ENCODE measurements at regions not wholly inside any gene's neighbourhood (a gene's known extent, or its start where the extent isn't known, plus 50 kb on each side); places are given as distances from the start of the nearest gene placed in this dataset.
"Not testable (repeated sequence)": the region's sequence is repeated elsewhere in the genome, so short reads cannot be mapped to it uniquely, and the experiment has no call there.

DNA sequence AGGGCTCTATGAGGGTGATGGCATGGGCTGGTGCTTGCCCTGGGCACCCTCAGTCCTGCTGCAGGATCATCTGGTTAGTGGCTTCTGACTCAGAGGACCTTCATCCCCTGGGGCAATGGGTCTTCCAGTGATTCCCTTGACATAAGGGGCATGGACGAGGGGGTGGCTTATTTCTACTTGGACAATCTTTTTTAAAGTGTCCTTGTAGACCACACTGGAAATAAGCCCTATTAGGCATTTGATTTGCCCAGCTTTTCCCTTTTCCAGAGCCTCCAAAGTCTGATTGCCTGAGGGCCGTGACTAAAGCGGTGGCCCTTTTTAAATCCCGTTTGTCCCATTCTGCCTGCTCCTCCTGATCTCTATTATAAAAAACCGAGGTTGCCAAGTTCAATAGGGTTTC, 251.2 kb upstream of the CNR1 start:
- DNase-seq; H3K27ac ChIP-seq; H3K27me3 ChIP-seq; H3K9me3 ChIP-seq; H3K4me3 ChIP-seq; intact Hi-C loops (cut with DNase I; ENCODE audit: low total_unique reads); H3K4me1 ChIP-seq; H3K36me3 ChIP-seq: not testable (repeated sequence)

DNA sequence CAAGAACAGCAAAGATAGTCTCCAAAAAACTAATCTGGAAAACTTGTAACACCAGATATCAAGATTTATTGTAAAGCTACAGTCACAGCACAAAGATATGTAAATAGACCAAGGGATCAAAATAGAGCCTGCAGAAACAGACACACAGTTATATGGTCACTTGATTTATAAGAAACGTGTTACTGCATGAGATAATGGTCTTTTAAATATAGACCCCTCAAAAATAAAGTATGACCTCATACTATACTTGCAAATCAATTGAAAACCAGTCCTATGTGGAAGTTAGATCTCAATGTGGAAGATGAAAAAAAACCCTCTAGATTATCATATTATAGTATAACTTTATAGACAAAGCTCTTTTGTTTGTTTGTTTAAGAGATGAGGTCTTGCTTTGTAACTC, 247.3 kb upstream of the CNR1 start:
- no peaks in the 10 kb centered on the region for H3K27me3 ChIP-seq
- H3K4me3 ChIP-seq: no peak overlapping the region
- no peaks in the 10 kb centered on the region for H3K4me1 ChIP-seq
- H3K36me3 ChIP-seq: no peaks in the 10 kb centered on the region
- TF ChIP-seq, protein P1, sequence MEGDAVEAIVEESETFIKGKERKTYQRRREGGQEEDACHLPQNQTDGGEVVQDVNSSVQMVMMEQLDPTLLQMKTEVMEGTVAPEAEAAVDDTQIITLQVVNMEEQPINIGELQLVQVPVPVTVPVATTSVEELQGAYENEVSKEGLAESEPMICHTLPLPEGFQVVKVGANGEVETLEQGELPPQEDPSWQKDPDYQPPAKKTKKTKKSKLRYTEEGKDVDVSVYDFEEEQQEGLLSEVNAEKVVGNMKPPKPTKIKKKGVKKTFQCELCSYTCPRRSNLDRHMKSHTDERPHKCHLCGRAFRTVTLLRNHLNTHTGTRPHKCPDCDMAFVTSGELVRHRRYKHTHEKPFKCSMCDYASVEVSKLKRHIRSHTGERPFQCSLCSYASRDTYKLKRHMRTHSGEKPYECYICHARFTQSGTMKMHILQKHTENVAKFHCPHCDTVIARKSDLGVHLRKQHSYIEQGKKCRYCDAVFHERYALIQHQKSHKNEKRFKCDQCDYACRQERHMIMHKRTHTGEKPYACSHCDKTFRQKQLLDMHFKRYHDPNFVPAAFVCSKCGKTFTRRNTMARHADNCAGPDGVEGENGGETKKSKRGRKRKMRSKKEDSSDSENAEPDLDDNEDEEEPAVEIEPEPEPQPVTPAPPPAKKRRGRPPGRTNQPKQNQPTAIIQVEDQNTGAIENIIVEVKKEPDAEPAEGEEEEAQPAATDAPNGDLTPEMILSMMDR (IDR thresholded peaks at IDR 0.05): no peak
- no peak overlapping the region for H3K27ac ChIP-seq
- intact Hi-C loops (cut with DNase I; ENCODE audit: low total_unique reads): no loop called here
- no peaks in the 10 kb centered on the region for H3K9me3 ChIP-seq
- no peak for DNase-seq

DNA sequence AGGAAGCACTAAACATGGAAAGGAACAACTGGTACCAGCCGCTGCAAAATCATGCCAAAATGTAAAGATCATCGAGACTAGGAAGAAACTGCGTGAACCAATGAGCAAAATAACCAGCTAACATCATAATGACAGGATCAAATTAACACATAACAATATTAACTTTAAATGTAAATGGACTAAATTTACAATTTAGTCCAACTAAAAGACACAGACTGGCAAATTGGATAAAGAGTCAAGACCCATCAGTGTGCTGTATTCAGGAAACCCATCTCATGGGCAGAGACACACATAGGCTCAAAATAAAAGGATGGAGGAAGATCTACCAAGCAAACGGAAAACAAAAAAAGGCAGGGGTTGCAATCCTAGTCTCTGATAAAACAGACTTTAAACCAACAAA, 242.2 kb upstream of the CNR1 start:
- DNase-seq; H3K36me3 ChIP-seq; H3K4me3 ChIP-seq; intact Hi-C loops (cut with DNase I; ENCODE audit: low total_unique reads); H3K9me3 ChIP-seq; H3K4me1 ChIP-seq; H3K27me3 ChIP-seq; H3K27ac ChIP-seq: not testable (repeated sequence)

DNA sequence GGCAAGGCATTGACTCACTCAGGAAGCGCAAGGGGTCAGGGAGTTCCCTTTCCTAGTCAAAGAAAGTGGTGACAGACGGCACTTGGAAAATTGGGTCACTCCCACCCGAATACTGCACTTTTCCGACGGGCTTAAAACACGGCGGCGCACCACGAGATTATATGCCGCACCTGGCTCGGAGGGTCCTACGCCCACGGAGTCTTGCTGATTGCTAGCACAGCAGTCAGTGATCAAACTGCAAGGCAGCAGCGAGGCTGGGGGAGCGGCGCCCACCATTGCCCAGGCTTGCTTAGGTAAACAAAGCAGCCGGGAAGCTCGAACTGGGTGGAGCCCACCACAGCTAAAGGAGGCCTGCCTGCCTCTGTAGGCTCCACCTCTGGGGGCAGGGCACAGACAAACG, 240.5 kb upstream of the CNR1 start:
- H3K9me3 ChIP-seq; H3K36me3 ChIP-seq; intact Hi-C loops (cut with DNase I; ENCODE audit: low total_unique reads); H3K27ac ChIP-seq; DNase-seq; H3K4me3 ChIP-seq; H3K27me3 ChIP-seq; H3K4me1 ChIP-seq: not testable (repeated sequence)

DNA sequence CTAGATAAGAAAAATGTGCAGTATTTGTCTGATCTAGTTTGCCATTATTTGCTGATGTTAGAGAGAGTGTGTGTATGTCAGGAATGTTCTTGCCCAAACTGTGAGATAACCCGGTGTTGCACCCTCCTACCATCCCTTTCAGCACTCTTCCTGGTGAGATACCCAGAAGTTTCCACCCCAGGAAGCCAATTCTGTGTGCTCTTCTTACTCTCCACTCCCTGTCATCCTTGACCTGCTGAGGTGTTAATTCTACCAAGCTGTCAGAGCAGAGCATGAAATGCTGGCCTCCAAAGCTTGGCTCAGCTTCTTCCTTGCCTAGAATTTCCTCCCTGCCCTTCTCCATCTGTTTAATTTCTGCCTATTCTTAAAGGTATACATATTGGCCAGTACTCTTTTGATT, 237.3 kb upstream of the CNR1 start:
- H3K9me3 ChIP-seq: no peaks in the 10 kb centered on the region
- intact Hi-C loops (cut with DNase I; ENCODE audit: low total_unique reads): no loop called here
- H3K4me3 ChIP-seq: no peak overlapping the region
- DNase-seq: no peak
- no peaks in the 10 kb centered on the region for H3K36me3 ChIP-seq
- H3K27me3 ChIP-seq: no peaks in the 10 kb centered on the region
- TF ChIP-seq, protein P1 (IDR thresholded peaks at IDR 0.05): no peak
- H3K27ac ChIP-seq: no peak overlapping the region
- peaks cover 0 to 18% (median 2%) of the 10 kb centered on the region in 4 donors for H3K4me1 ChIP-seq

DNA sequence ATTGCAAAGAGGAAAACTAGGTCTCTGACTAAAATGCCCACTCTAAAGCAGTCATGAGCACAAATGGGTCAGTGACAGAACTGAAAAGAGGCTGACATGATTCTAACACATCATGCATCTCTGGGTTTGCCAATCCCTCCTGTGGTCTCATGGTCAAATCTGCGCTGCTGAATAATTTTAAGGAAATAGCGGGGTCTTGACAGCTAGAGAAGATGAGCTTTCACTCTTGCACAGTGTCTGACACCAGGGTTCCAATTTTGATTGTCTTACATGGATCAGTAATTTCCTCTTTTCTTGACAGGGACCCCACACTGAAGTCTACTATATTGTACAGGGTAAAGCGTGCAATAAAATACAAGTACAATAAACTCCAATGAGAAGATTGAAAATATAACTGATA, 236.8 kb upstream of the CNR1 start:
- H3K9me3 ChIP-seq: no peaks in the 10 kb centered on the region
- no peaks in the 10 kb centered on the region for H3K36me3 ChIP-seq
- no peak overlapping the region for H3K27ac ChIP-seq
- intact Hi-C loops (cut with DNase I; ENCODE audit: low total_unique reads): no loop called here
- TF ChIP-seq, protein P1 (IDR thresholded peaks at IDR 0.05): no peak
- H3K4me3 ChIP-seq: no peak overlapping the region
- H3K4me1 ChIP-seq: peaks cover 0 to 18% (median 2%) of the 10 kb centered on the region in 4 donors
- no peak for DNase-seq
- no peaks in the 10 kb centered on the region for H3K27me3 ChIP-seq

DNA sequence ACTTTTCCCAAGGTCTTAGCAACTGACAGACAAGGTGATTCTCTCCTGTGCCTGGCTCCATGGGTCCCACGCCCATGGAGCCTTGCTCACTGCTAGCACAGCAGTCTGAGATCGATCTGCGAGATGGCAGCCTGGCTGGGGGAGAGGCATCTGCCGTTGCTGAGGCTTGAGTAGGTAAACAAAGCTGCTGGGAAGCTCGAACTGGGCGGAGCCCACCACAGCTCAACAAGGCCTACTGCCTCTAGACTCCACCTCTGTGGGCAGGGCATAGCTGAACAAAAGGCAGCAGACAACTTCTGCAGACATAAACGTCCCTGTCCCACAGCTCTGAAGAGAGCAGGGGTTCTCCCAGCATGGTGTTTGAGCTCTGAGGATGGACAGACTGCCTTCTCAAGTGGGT, 224.9 kb upstream of the CNR1 start:
- H3K4me1 ChIP-seq; H3K27ac ChIP-seq; intact Hi-C loops (cut with DNase I; ENCODE audit: low total_unique reads); DNase-seq; H3K9me3 ChIP-seq; H3K4me3 ChIP-seq; H3K27me3 ChIP-seq; H3K36me3 ChIP-seq: not testable (repeated sequence)

DNA sequence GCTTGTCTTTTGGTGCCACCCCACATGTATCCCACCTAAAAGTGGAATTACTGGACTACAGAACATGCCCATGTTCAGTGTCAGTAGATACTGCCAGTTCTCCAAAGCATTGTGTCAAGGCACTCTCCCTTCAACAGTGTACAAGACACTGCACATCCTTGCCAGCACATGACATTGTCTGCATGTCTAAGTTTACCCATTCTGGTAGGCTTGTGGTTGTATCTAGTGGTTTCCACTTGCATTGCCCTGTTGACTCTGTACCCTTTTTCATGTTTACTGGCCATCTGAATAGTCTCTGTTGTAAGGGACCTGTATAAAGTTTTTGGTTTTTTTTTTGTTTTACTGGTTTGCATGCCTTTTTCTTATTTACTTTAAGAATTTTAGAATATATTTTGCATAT, 222.4 kb upstream of the CNR1 start:
- TF ChIP-seq, protein P1 (IDR thresholded peaks at IDR 0.05): no peak
- Histone ChIP-seq H3K27ac (no peak overlapping the region), H3K4me3 (no peak overlapping the region), H3K27me3 (no peaks in the 10 kb centered on the region), H3K36me3 (no peaks in the 10 kb centered on the region), H3K4me1 (no peaks in the 10 kb centered on the region), H3K9me3 (no peaks in the 10 kb centered on the region)
- no peak for DNase-seq
- intact Hi-C loops (cut with DNase I; ENCODE audit: low total_unique reads): no loop called here
